Fibroblast of mammary gland (primary cell): ENCODE measurements at regions not wholly inside any gene's neighbourhood (a gene's known extent, or its start where the extent isn't known, plus 50 kb on each side); places are given as distances from the start of the nearest gene placed in this dataset.
"Not testable (repeated sequence)": the region's sequence is repeated elsewhere in the genome, so short reads cannot be mapped to it uniquely, and the experiment has no call there.

ENCODE experiments used
- DNase-seq: peaks from one replicate; pipeline ENCODE4 v3.0.0-alpha.2; 2010; ENCODE audit warnings: low read depth
- H3K4me3 ChIP-seq: 2 replicates; pipeline ENCODE4 v1.5.1; 2011; ENCODE audit warnings: low read depth, mild to moderate bottlenecking, low read length, moderate library complexity; ENCODE audit not compliant: control insufficient read depth
- TF ChIP-seq, protein P1 (sequence below): conservative IDR thresholded peaks from 2 replicates; pipeline ENCODE4 v1.5.1; 2011; ENCODE audit warnings: low read depth, low read length, inconsistent platforms; ENCODE audit not compliant: control insufficient read depth, insufficient read depth

DNA sequence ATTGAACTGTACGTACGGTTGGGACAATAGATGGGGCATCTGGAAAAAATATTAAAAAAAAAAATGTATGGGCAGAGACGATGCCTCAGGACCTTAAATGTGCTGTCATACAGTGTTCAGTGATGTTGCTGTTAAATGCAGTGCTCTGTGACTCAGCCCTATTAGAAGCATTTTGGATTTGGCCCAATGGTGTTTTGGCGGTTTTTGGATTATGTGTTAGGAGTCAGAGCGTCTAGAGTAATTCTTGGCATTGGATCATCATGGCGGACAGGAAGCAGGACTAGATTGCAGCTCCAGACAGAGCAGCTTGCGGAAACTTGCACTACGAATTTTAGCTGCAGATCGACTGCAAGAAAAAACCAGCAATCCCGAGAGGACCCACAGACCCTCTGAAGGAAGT, 280.0 kb downstream of the SOX4 start:
- TF ChIP-seq, protein P1, sequence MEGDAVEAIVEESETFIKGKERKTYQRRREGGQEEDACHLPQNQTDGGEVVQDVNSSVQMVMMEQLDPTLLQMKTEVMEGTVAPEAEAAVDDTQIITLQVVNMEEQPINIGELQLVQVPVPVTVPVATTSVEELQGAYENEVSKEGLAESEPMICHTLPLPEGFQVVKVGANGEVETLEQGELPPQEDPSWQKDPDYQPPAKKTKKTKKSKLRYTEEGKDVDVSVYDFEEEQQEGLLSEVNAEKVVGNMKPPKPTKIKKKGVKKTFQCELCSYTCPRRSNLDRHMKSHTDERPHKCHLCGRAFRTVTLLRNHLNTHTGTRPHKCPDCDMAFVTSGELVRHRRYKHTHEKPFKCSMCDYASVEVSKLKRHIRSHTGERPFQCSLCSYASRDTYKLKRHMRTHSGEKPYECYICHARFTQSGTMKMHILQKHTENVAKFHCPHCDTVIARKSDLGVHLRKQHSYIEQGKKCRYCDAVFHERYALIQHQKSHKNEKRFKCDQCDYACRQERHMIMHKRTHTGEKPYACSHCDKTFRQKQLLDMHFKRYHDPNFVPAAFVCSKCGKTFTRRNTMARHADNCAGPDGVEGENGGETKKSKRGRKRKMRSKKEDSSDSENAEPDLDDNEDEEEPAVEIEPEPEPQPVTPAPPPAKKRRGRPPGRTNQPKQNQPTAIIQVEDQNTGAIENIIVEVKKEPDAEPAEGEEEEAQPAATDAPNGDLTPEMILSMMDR: no peak
- DNase-seq: peak; percentile 98
- H3K4me3 ChIP-seq: no peak overlapping the region

DNA sequence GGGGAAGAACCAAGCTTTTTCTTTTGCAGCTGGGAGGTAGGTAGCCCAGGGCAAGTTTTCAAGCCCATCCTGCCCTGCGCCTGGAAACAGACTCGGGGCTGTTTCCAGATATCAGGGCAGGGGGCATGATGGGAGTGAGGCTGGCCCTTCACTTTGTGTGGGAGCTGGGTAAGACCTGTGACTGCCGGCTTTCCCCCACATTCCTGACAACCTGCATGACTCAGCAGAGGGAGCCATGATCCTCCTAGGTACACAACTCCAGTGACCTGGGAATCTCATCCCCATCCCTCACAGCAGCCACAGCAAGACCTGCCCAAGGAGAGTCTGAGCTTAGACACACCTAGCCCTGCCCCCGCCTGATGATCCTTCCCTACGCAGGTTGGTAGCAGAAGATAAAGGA, 280.8 kb downstream of the SOX4 start:
- H3K4me3 ChIP-seq: no peak overlapping the region
- TF ChIP-seq, protein P1: no peak
- DNase-seq: no peak

DNA sequence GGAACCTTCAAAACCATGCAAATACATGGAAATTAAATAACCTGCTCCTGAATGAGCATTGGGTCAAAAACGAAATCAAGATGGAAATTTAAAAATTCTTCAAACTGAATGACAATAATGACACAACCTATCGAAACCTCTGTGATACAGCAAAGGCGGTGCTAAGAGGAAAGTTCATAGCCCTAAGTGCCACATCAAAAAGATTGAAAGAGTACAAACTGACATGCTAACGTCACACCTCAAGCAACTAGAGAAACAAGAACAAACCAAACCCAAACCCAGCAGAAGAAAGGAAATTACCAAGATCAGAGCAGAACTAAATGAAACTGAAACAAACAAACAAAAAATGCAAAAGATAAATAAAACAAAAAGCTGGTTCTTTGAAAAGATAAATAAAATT, 283.5 kb downstream of the SOX4 start:
- not testable (repeated sequence) for DNase-seq, H3K4me3 ChIP-seq

DNA sequence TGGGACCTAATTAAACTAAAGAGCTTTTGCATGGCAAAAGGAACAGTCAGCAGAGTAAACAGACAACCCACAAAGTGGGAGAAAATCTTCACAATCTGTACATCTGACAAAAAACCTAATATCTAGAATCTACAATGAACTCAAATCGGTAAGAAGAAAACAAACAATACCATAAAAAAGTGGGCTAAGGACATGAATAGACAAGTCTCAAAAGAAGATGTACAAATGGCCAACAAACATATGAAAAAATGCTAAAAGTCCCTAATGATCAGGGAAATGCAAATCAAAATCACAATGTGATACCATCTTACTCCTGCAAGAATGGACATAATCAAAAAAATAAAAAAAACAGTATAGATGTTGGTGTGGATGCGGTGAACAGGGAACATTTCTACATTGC, 286.7 kb downstream of the SOX4 start:
- not testable (repeated sequence) for DNase-seq, H3K4me3 ChIP-seq

DNA sequence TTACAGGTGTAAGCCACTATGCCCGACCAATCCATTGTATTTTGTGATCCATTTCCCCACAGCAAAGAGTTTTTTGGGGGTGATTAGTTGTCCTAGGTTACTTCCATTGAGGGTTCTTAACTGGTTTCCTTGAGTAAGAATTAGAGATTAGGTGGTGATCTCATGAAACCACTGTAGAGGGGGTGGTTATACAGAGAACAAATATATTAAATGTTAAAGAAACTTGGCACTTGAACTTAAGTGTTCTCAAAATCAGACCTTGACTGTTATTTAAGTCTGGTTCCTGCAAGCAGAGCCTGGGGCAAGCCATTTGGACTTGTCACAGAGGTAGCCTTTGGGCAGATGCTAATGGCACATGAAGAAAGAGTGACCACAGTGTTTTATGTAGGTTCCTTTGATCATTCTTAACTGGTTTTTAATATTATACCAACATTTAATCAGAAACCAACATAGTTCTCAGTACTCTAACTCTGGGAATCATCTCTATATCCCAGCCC, 288.5 kb downstream of the SOX4 start:
- TF ChIP-seq, protein P1: no peak
- no peak for DNase-seq
- H3K4me3 ChIP-seq: no peak overlapping the region

DNA sequence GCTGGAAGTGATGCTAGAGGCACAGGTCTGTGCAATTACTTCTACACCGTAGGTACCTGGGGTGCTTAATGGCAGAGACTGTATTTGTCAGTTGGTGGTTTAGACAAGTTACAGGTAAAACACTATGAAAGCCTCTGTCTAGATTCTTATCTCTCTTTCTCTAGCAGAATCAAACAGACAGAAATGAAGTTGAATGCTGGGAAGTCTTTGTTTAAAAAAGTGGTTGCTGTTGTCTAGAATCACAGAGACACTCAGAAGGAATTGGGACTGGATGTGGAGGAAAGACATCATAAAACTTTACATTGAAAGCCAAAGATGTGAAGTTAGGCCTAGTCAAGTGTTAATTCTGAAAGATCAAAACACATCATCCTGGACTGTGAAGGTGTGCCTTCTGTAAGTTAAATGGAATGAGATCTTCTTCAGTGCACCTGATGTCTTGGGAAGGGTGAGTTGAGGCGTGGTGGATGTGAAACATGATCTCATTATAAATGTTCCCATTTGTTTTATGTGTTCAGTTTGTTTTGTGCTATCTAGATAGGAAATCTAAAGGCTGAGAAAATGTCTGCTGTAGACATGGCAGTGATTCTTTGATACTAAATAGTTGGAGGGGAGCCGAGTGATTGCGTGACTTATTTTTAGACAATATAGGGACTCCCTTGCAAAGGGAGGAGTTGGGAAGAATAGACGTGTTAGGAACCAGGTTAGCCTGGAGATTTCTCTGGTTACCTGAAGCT, 290.2 kb downstream of the SOX4 start:
- TF ChIP-seq, protein P1: no peak
- DNase-seq: no peak
- no peak overlapping the region for H3K4me3 ChIP-seq

DNA sequence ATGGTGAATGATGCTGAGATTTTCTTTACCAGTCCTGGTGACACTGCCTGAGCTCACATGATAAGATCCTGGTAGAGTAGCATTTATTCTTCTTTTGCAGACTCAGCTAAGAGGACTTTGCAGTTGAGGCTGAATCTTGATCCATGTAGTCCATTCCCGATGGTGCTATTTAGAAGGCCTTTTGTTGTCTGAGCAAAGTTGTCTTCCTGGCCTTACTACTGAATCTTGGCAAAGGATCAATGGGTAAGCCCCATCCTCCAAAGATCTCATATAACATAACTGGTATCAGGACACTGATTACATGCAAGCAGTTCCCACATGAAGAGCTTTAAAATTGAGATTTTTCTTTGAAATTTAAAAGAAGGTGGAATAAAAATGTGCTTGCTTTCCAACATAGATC, 291.6 kb downstream of the SOX4 start:
- no peak overlapping the region for H3K4me3 ChIP-seq
- TF ChIP-seq, protein P1: no peak
- no peak for DNase-seq

DNA sequence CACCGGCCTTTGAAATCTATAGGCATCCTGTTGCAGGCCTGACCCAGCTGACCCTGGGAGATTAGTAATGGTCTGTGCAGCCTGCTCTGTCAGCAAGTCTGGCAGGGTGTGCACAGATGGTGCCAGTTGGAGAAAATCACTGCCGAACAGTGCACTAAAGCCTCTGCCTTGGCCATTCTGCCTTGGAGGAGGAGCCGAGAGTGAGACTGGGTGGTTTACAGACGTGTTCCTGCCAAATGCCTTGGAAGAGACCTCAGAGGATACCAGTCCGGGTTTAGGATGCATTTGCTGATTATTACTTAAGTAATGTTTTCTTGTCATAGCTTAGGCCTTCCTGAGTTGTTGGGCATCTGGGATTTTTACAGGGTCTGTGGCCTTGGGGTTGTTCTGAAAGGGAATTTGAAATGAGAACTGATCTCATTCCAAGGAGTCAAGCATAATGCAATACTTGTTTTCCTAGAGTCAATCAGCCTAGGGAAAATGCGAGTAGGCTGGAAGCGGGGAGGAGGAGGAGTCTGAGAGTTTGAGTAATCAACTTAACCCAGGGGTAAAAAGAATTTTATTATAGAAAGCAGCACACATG, 292.1 kb downstream of the SOX4 start:
- TF ChIP-seq, protein P1: no peak
- DNase-seq: peak; percentile 88
- H3K4me3 ChIP-seq: no peak overlapping the region
